ENCODE measurements at regions not wholly inside any gene's neighbourhood (a gene's known extent, or its start where the extent isn't known, plus 50 kb on each side); places are given as distances from the start of the nearest gene placed in this dataset.
"Not testable (repeated sequence)": the region's sequence is repeated elsewhere in the genome, so short reads cannot be mapped to it uniquely, and the experiment has no call there.

GRCh38 chr6:165770397-165771082, 107.5 kb upstream of the PDE10A start:
- peak; percentile 16 for DNase-seq

- peak; percentile 59 for DNase-seq
Measured at GRCh38 chr6:165769884-165770283, 106.8 kb upstream of the PDE10A start.

- no peak for DNase-seq
Measured at GRCh38 chr6:165769401-165769800, 106.4 kb upstream of the PDE10A start.

GRCh38 chr6:165768961-165769360, 105.9 kb upstream of the PDE10A start:
- no peak for DNase-seq

- DNase-seq, result no peak
Measured at GRCh38 chr6:165767228-165767627, 104.2 kb upstream of the PDE10A start.

- DNase-seq, result peak; percentile 3
Measured at GRCh38 chr6:165766457-165766856, 103.4 kb upstream of the PDE10A start.

GRCh38 chr6:165766026-165766425, 103.0 kb upstream of the PDE10A start:
- DNase-seq, result no peak

GRCh38 chr6:165765256-165765655, 102.2 kb upstream of the PDE10A start:
- not testable (repeated sequence) for DNase-seq

- no peak for DNase-seq
Measured at GRCh38 chr6:165762876-165763275, 99.8 kb upstream of the PDE10A start.

- DNase-seq, result no peak
Measured at GRCh38 chr6:165762125-165762524, 99.1 kb upstream of the PDE10A start.

GRCh38 chr6:165760803-165761185, 97.8 kb upstream of the PDE10A start:
- peak; percentile 72 for DNase-seq

GRCh38 chr6:165760126-165760802, 97.2 kb upstream of the PDE10A start:
- DNase-seq, result peak; percentile 67

GRCh38 chr6:165758441-165758840, 95.4 kb upstream of the PDE10A start:
- DNase-seq, result no peak

GRCh38 chr6:165755583-165755982, 92.5 kb upstream of the PDE10A start:
- DNase-seq, result no peak

GRCh38 chr6:165753506-165753905, 90.5 kb upstream of the PDE10A start:
- DNase-seq, result no peak

- no peak for DNase-seq
Measured at GRCh38 chr6:165752451-165752850, 89.4 kb upstream of the PDE10A start.

- no peak for DNase-seq
Measured at GRCh38 chr6:165751486-165751885, 88.4 kb upstream of the PDE10A start.

GRCh38 chr6:165749163-165749562, 86.1 kb upstream of the PDE10A start:
- no peak for DNase-seq

- no peak for DNase-seq
Measured at GRCh38 chr6:165748390-165748789, 85.3 kb upstream of the PDE10A start.

GRCh38 chr6:165747963-165748362, 84.9 kb upstream of the PDE10A start:
- no peak for DNase-seq

- DNase-seq, result no peak
Measured at GRCh38 chr6:165746331-165746730, 83.3 kb upstream of the PDE10A start.

GRCh38 chr6:165745492-165745891, 82.5 kb upstream of the PDE10A start:
- no peak for DNase-seq

- DNase-seq, result no peak
Measured at GRCh38 chr6:165744555-165745228, 81.7 kb upstream of the PDE10A start.

- no peak for DNase-seq
Measured at GRCh38 chr6:165743366-165743898, 80.4 kb upstream of the PDE10A start.

Measured in DMS53 (cell line).